IMR-90 (cell line): ENCODE measurements at regions not wholly inside any gene's neighbourhood (a gene's known extent, or its start where the extent isn't known, plus 50 kb on each side); places are given as distances from the start of the nearest gene placed in this dataset.

Experiments
- ATAC-seq: fragments of 200-7000 bp; cut with Tn5 transposase; 2 replicates; pipeline ENCODE4 v1.9.1; 2020; ENCODE audit warnings: low read depth, mild to moderate bottlenecking, moderate library complexity
- BruUV-seq: library from RNA; stranded (reverse); fragments of 400-500 nt; replicated peaks from 2 replicates; lab custom pipeline; 2021; lab: Mats Ljungman, UMichigan
- CTCF ChIA-PET: fragments of 300-600 bp; formaldehyde crosslinking; extraction: SDS; loops from one replicate; lab custom pipeline; 2021; ENCODE audit warnings: antibody characterized with exemption; lab: Yijun Ruan, JAX
- POLR2A ChIA-PET: fragments of 300-600 bp; sonication (Branson Sonifier 250); formaldehyde crosslinking; loops from one replicate; lab custom pipeline; 2022; ENCODE audit warnings: antibody characterized with exemption; ENCODE audit not compliant: unreplicated experiment; lab: Charles Lee
- DNase-seq: peaks from one replicate; pipeline ENCODE4 v3.0.0; 2013
- H2AFZ ChIP-seq: replicated peaks from 2 replicates; pipeline ENCODE3; 2013; ENCODE audit warnings: low read length, mild to moderate bottlenecking; ENCODE audit not compliant: poor library complexity
- H2AK5ac ChIP-seq: 2 replicates; pipeline ENCODE4 v1.6.1; 2013; ENCODE audit warnings: low read depth, low read length, inconsistent platforms
- H2AK9ac ChIP-seq: replicated peaks from 2 replicates; pipeline ENCODE3; 2013; ENCODE audit warnings: mild to moderate bottlenecking, low read depth, low read length, moderate library complexity; ENCODE audit not compliant: poor library complexity
- H2BK120ac ChIP-seq: 2 replicates; pipeline ENCODE4 v1.6.1; 2013; ENCODE audit warnings: low read depth, low read length, inconsistent platforms
- H2BK15ac ChIP-seq: 3 replicates; pipeline ENCODE4 v1.6.1; 2013; ENCODE audit warnings: low read depth, low read length, inconsistent platforms
- H2BK20ac ChIP-seq: 2 replicates; pipeline ENCODE4 v1.6.1; 2013; ENCODE audit warnings: low read depth, mild to moderate bottlenecking, inconsistent platforms, low read length, moderate library complexity
- H2BK5ac ChIP-seq: 2 replicates; pipeline ENCODE4 v1.6.1; 2013; ENCODE audit warnings: mild to moderate bottlenecking, low read depth, low read length, inconsistent platforms; ENCODE audit not compliant: poor library complexity, severe bottlenecking
- H3K14ac ChIP-seq: replicated peaks from 2 replicates; pipeline ENCODE4 v1.6.1; 2013; ENCODE audit warnings: low read depth, low read length, inconsistent platforms
- H3K18ac ChIP-seq: 2 replicates; pipeline ENCODE4 v1.6.1; 2013; ENCODE audit warnings: low read depth, low read length, control low read depth
- H3K23ac ChIP-seq: 2 replicates; pipeline ENCODE4 v1.6.1; 2013; ENCODE audit warnings: low read depth, low read length, inconsistent platforms
- H3K27ac ChIP-seq: 2 replicates; pipeline ENCODE4 v1.5.1; 2013; ENCODE audit warnings: mild to moderate bottlenecking, control low read depth, low read length; ENCODE audit not compliant: insufficient read depth
- H3K27me3 ChIP-seq: 2 replicates; pipeline ENCODE4 v1.6.1; 2013; ENCODE audit warnings: low read length; ENCODE audit not compliant: control insufficient read depth, insufficient read depth
- H3K36me3 ChIP-seq: 2 replicates; pipeline ENCODE4 v1.6.1; 2013; ENCODE audit warnings: low read length, mixed read lengths; ENCODE audit not compliant: control insufficient read depth, insufficient read depth
- H3K4ac ChIP-seq: 2 replicates; pipeline ENCODE4 v1.6.1; 2013; ENCODE audit warnings: low read depth, low read length, inconsistent platforms
- H3K4me1 ChIP-seq: 2 replicates; pipeline ENCODE4 v1.6.1; 2013; ENCODE audit warnings: low read length, mixed read lengths; ENCODE audit not compliant: control insufficient read depth, insufficient read depth
- H3K4me2 ChIP-seq: 2 replicates; pipeline ENCODE4 v1.6.1; 2013; ENCODE audit warnings: low read depth, mild to moderate bottlenecking, control low read depth, low read length, moderate library complexity
- H3K4me3 ChIP-seq: 2 replicates; pipeline ENCODE4 v1.5.1; 2013; ENCODE audit warnings: low read depth, mild to moderate bottlenecking, control low read depth, low read length, moderate library complexity; ENCODE audit not compliant: insufficient read depth
- H3K56ac ChIP-seq: 2 replicates; pipeline ENCODE4 v1.6.1; 2013; ENCODE audit warnings: low read length, inconsistent platforms; ENCODE audit not compliant: insufficient read depth; ENCODE audit errors: extremely low read depth
- H3K79me1 ChIP-seq, 2 experiments: 2 replicates each; pipeline ENCODE4 v1.6.1; 2013; ENCODE audit warnings: low read length in 2 of 2, inconsistent platforms in 1 of 2, low read depth in 1 of 2
- H3K9ac ChIP-seq: 2 replicates; pipeline ENCODE4 v1.6.1; 2013; ENCODE audit warnings: low read depth, low read length, control low read depth
- H3K9me1 ChIP-seq: 2 replicates; pipeline ENCODE4 v1.6.1; 2013; ENCODE audit warnings: low read length, inconsistent platforms; ENCODE audit not compliant: insufficient read depth
- H3K9me3 ChIP-seq: 2 replicates; pipeline ENCODE4 v1.6.1; 2013; ENCODE audit warnings: low read length; ENCODE audit not compliant: control insufficient read depth, insufficient read depth
- H4K20me1 ChIP-seq: 2 replicates; pipeline ENCODE4 v1.6.1; 2013; ENCODE audit warnings: low read length, inconsistent platforms; ENCODE audit not compliant: insufficient read depth
- H4K5ac ChIP-seq: 2 replicates; pipeline ENCODE4 v1.6.1; 2013; ENCODE audit warnings: mild to moderate bottlenecking, low read depth, low read length, control low read depth
- H4K8ac ChIP-seq, 2 experiments: 2 replicates each; pipeline ENCODE4 v1.6.1; 2013; ENCODE audit warnings: low read depth in 2 of 2, low read length in 2 of 2, control low read depth in 1 of 2, inconsistent platforms in 1 of 2
- H4K91ac ChIP-seq: 2 replicates; pipeline ENCODE4 v1.6.1; 2013; ENCODE audit warnings: low read depth, low read length, inconsistent platforms; ENCODE audit not compliant: insufficient read depth
- BHLHE40 ChIP-seq: fragments of 150-350 bp; IDR thresholded peaks from 2 replicates; pipeline ENCODE4 v1.6.1; 2016; ENCODE audit warnings: mild to moderate bottlenecking, low read depth, low read length
- CEBPB ChIP-seq: IDR thresholded peaks from 2 replicates; pipeline ENCODE4 v1.6.1; 2012; ENCODE audit warnings: low read depth, low read length, improper control_type of control experiment
- MXI1 ChIP-seq: IDR thresholded peaks from 2 replicates; pipeline ENCODE4 v1.6.1; 2012; ENCODE audit warnings: low read depth, mild to moderate bottlenecking, low read length, moderate library complexity, borderline replicate concordance
- WGBS, 2 experiments: methylation state at CpG; one replicate each; pipeline versions ENCODE4 v1.1.5 to v1.1.7; 2013; ENCODE audit warnings: missing lambda C conversion rate in 2 of 2; ENCODE audit not compliant: insufficient read length in 1 of 2; ENCODE audit errors: extremely low coverage in 2 of 2; 5-methylcytosine and 5-hydroxymethylcytosine counted together
- dilution Hi-C: fragments of 300-500 bp; cut with HindIII; formaldehyde crosslinking; loops from one replicate; pipeline ENCODE4 v1.14.3; 2018; ENCODE audit warnings: low sequenced_read_pairs; ENCODE audit not compliant: unreplicated experiment
- in situ Hi-C: fragments of 300-500 bp; cut with MboI; formaldehyde crosslinking; loops from 3 replicates; pipeline ENCODE4 v1.14.3; 2019; ENCODE audit warnings: low sequenced_read_pairs, inconsistent platforms, mixed read lengths
- intact Hi-C: fragments of 100-400 bp; cut with micrococcal nuclease; formaldehyde crosslinking; loops from 2 replicates; pipeline ENCODE4 v1.10.0; 2022
- TF ChIP-seq, protein P1 (sequence below): conservative IDR thresholded peaks from 2 replicates; pipeline ENCODE4 v1.5.1; 2012; ENCODE audit warnings: mild to moderate bottlenecking, low read depth, low read length, improper control_type of control experiment

DNA sequence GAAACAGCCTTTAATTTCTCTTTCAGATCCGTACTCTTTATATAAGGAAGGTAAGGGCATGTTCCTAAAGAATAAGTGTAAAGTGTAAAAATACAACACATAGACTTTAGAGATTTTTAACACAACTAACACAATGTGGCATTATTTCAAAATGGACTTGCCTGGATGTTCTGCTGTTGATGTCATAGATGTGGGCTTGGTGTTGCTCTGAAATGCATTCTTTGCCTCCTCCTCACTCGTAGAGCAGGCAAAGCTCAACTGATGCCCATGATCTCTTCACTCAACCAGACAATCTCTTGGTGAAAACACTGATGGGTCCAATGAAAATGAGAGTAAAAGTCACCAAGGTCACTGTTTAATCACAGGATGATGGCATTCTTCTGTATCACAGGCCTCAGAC, 174.2 kb upstream of the TCERG1L start:
- no peak overlapping the region for H3K14ac ChIP-seq
- H3K36me3 ChIP-seq: no peaks in the 10 kb centered on the region
- BruUV-seq: no TSS peak
- CTCF ChIA-PET: no interaction called here
- H3K4me3 ChIP-seq: no peak overlapping the region
- POLR2A ChIA-PET: no interaction called here
- intact Hi-C loops (no loop called here), in situ Hi-C loops (no loop called here), dilution Hi-C loops (no loop called here)
- TF ChIP-seq MXI1: no peak
- TF ChIP-seq, protein P1, sequence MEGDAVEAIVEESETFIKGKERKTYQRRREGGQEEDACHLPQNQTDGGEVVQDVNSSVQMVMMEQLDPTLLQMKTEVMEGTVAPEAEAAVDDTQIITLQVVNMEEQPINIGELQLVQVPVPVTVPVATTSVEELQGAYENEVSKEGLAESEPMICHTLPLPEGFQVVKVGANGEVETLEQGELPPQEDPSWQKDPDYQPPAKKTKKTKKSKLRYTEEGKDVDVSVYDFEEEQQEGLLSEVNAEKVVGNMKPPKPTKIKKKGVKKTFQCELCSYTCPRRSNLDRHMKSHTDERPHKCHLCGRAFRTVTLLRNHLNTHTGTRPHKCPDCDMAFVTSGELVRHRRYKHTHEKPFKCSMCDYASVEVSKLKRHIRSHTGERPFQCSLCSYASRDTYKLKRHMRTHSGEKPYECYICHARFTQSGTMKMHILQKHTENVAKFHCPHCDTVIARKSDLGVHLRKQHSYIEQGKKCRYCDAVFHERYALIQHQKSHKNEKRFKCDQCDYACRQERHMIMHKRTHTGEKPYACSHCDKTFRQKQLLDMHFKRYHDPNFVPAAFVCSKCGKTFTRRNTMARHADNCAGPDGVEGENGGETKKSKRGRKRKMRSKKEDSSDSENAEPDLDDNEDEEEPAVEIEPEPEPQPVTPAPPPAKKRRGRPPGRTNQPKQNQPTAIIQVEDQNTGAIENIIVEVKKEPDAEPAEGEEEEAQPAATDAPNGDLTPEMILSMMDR: no peak
- TF ChIP-seq BHLHE40: no peak
- no peak for TF ChIP-seq CEBPB
- no peak overlapping the region for H4K91ac ChIP-seq
- H3K9ac ChIP-seq: no peak overlapping the region
- H4K8ac ChIP-seq: no peak overlapping the region
- H3K4ac ChIP-seq: no peak overlapping the region
- H4K20me1 ChIP-seq: no peaks in the 10 kb centered on the region
- no peak overlapping the region for H2AK9ac ChIP-seq
- H3K9me3 ChIP-seq: peaks cover 11% of the 10 kb centered on the region
- H3K9me1 ChIP-seq: no peaks in the 10 kb centered on the region
- H4K5ac ChIP-seq: no peak overlapping the region
- no peak overlapping the region for H3K56ac ChIP-seq
- no CpG with 5 or more reads among the region's 2 CpGs for WGBS, 2 experiments
- no peak overlapping the region for H2AFZ ChIP-seq
- no peak overlapping the region for H2BK20ac ChIP-seq
- DNase-seq (no peak), ATAC-seq (no peak)
- no peak overlapping the region for H2BK5ac ChIP-seq
- H3K79me1 ChIP-seq: no peaks in the 10 kb centered on the region
- no peak overlapping the region for H2BK15ac ChIP-seq
- H3K23ac ChIP-seq: no peak overlapping the region
- H3K27ac ChIP-seq: no peak overlapping the region
- no peaks in the 10 kb centered on the region for H3K4me1 ChIP-seq
- no peak overlapping the region for H3K18ac ChIP-seq
- H3K4me2 ChIP-seq: no peak overlapping the region
- no peak overlapping the region for H2AK5ac ChIP-seq
- H2BK120ac ChIP-seq: no peak overlapping the region
- H3K27me3 ChIP-seq: no peaks in the 10 kb centered on the region
